GM19025 (cell line): ENCODE measurements at regions not wholly inside any gene's neighbourhood (a gene's known extent, or its start where the extent isn't known, plus 50 kb on each side); places are given as distances from the start of the nearest gene placed in this dataset.

Source experiments
- ATAC-seq: cut with Tn5 transposase; IDR thresholded peaks from one replicate; pipeline ENCODE4 v1.9.1; 2021; ENCODE audit warnings: mild to moderate bottlenecking, low read depth, moderate library complexity; ENCODE audit not compliant: unreplicated experiment

GRCh38 chr3:107064405-107065060 is 312.7 kb upstream of the CCDC54 start:
- peak; percentile 79 for ATAC-seq

- ATAC-seq, result no peak
These were observed 312.0 kb upstream of the CCDC54 start for GRCh38 chr3:107065094-107065861.

DNA sequence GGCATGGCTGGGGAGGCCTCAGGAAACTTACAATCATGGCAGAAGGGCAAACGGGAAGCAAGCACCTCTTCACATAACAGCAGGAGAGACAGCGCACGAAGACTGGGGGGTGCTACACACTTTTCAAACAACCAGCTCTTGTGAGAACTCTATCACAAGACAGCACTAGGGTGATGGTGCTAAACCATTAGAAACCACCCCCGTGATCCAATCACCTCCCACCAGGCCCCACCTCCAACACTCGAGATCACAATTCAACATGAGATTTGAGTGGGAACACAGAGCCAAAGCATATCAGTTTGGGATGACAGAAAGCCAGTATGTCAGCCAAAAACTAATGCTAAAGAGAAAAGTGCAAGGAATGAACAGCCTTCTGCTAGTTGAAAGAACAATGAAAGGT is 309.8 kb upstream of the CCDC54 start:
- ATAC-seq, result no peak

GRCh38 chr3:107068980-107069379 is 308.3 kb upstream of the CCDC54 start:
- ATAC-seq, result no peak

GRCh38 chr3:107076946-107077345 is 300.3 kb upstream of the CCDC54 start:
- no peak for ATAC-seq

DNA sequence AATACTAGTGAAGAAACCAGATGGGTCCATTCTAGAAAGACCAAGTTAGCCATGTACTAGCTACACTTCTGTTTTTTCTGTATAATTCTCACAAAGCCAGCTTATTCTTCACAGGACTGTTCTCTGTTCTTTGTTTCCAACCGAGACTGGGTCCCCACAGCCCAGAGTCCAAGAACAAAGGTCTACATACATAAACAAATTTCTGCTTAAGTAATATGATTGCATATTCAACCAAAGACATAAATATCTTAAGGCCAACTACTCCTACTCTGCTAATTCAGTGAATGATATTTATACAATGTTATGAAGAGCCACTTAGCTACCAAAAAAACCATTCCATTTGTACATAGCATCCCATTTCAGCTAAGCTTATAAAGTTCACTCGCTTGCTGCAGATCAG is 299.8 kb upstream of the CCDC54 start:
- ATAC-seq, result no peak

- no peak for ATAC-seq
These were observed 294.7 kb upstream of the CCDC54 start for GRCh38 chr3:107082527-107082926.

DNA sequence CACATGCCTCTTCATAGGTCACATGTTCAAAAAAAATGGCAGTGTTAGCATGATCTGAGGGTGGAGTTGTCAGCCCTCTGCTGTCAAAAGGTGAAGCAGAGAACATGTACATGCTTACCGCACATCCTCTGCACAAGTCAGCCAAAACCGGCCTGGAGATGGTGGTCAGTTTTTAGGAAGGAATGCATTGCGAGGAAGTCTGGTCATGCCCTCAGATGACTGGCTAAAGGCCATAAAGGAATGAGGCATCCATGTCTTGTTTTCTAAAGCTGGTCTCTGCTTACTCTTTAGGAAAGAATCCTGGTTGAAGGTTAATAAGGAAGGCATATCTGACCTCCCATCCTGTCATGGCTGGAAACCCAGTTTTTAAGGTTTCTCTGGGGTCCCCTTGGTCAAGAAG is 292.0 kb upstream of the CCDC54 start:
- ATAC-seq, result no peak

GRCh38 chr3:107092121-107092520 is 285.1 kb upstream of the CCDC54 start:
- ATAC-seq, result no peak

DNA sequence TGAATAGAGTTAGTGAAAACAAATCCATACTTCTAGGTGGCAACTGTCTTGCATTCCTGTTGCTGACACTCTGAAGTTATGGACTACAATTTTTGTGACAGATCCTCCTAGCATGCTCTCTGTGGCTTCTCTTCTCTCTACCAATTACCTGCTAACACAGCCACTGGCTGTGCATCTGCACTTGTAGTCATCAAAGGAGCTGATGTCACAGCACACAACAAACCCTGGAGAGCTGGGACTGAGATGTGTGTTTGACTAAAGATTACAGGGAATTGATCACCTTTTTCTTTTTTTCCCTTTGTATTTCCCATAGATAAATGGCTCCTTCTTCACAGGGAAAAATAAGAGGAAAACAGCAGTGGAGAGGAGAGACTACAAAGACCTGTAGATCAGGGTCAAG is 278.4 kb upstream of the CCDC54 start:
- no peak for ATAC-seq

GRCh38 chr3:107100137-107100536 is 277.1 kb upstream of the CCDC54 start:
- no peak for ATAC-seq

DNA sequence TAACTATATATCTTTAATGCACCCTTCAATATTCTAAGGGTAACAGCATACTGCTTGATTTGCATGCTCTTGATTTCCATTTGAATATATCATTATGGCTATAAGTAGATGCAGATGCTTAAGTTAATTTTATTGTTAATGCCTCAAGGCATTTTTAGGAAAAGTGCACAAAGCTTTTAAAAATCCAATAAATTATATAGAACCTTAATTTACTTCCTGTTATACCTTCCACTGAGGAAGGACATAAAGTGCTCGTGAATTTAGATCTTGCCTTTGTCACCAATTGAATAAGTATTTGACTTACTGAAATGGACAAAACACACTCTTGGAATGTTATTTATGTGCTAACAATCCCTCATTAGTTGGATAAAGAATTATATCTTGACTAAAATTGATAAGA is 276.7 kb upstream of the CCDC54 start:
- no peak for ATAC-seq

DNA sequence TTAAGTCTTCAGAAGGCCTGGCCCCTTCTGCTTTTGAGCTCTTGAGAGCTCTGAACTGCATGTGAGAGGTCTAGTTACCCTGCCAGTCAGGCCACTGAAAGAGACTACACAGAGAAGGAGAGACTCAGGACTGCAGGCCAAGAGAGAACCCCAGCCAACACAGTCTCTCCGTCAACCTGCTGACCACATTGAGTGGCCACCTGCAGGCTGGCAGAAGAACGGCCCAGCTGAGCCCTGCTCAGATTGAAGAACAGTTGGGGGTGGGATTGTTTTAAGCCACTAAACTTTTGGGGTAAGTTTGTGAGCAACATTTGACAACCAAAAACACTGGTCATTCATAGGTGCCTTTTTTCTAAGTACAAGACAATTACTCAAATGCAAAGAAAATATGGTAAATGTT is 273.5 kb upstream of the CCDC54 start:
- no peak for ATAC-seq

DNA sequence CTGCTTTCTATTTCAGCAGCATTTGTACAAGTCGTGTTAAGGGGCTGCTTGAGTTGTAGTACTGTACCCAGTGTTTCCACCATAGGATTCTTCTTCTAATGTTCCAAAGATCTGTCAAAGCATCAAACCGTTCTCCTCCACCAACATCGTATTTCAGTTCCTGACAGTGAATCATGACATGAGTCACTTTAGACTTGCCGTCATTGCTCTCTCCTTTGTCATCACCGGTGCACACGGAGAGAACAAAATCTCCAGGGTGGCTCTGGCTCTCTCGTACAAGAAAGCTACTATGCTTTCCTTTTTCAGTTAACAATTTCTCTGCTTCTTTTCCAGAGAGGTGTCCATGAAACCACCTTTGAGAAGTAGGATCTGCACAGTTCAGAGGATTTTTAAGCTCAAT is 270.9 kb upstream of the CCDC54 start:
- no peak for ATAC-seq

DNA sequence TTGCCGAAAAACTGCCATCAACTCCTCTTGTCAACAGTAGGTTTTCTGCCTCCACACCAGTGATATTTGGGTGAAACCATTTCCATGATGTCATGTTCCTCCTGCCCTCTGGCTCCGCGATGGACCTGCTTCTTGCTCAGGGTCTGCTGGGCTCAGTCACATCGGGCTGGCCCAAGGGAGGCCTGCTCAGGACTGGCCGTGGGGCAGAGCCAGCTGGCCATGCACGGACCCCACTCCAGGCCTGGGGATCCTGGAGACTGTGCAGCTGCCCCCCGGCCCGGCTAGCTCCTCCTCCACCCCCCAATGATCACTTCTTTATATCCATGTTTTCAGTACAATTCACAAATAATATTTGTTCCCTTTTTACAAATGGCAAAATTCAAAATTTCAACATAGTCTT is 270.3 kb upstream of the CCDC54 start:
- ATAC-seq, result no peak

GRCh38 chr3:107110596-107111305 is 266.5 kb upstream of the CCDC54 start:
- no peak for ATAC-seq

DNA sequence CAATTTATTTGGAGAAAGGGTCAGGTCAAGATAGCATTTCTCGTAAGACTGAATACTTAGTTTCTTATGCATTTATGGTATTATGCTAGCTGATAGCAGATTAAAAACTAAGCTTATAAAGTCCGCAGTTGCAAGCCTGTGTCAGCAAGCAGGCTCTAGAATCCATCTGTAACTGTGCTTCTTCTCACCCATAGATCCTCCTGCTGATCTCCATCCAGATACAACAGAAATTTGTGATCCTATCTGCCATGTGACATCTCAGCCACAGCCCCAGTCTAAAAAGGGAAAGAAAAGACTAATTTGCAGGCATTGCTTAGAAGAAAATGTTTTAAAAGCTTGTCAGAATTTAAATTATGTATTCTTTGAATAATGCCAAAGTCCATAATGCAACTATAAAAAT is 265.4 kb upstream of the CCDC54 start:
- ATAC-seq, result no peak

GRCh38 chr3:107112356-107112755 is 264.9 kb upstream of the CCDC54 start:
- ATAC-seq, result no peak

GRCh38 chr3:107116251-107116650 is 261.0 kb upstream of the CCDC54 start:
- ATAC-seq, result no peak

- no peak for ATAC-seq
These were observed 260.1 kb upstream of the CCDC54 start for GRCh38 chr3:107117156-107117555.

GRCh38 chr3:107117922-107118536 is 259.2 kb upstream of the CCDC54 start:
- no peak for ATAC-seq
